ENCODE measurements at regions not wholly inside any gene's neighbourhood (a gene's known extent, or its start where the extent isn't known, plus 50 kb on each side); places are given as distances from the start of the nearest gene placed in this dataset.

DNA sequence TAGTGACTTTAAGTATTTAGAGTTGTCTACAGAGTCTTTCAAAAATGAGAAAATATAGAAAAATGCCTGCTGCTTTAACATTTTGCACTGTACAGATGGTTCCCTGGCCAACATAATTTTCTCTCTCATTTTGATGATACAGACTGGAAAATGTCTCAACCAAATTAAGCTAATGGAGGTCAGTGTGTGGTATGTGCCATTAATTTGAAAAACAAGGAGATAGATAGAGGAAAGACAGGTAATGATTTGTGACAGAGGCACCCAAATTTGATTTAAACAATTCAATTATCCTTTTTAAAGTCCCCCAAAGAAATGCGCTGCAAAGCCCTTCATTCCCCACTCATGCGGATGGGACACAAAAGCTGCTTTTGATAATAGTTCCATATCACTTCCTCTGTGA is 140.0 kb downstream of the ASCL1 start:
- DNase-seq (ENCODE audit: low read depth), result no peak
- TF ChIP-seq, protein P1, sequence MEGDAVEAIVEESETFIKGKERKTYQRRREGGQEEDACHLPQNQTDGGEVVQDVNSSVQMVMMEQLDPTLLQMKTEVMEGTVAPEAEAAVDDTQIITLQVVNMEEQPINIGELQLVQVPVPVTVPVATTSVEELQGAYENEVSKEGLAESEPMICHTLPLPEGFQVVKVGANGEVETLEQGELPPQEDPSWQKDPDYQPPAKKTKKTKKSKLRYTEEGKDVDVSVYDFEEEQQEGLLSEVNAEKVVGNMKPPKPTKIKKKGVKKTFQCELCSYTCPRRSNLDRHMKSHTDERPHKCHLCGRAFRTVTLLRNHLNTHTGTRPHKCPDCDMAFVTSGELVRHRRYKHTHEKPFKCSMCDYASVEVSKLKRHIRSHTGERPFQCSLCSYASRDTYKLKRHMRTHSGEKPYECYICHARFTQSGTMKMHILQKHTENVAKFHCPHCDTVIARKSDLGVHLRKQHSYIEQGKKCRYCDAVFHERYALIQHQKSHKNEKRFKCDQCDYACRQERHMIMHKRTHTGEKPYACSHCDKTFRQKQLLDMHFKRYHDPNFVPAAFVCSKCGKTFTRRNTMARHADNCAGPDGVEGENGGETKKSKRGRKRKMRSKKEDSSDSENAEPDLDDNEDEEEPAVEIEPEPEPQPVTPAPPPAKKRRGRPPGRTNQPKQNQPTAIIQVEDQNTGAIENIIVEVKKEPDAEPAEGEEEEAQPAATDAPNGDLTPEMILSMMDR (IDR thresholded peaks at IDR 0.05; ENCODE audit: insufficient read depth, low read depth, low read length), result no peak
- no peaks in the 10 kb centered on the region for H3K27me3 ChIP-seq (ENCODE audit: control insufficient read depth, insufficient read depth, low read length)
- no peak overlapping the region for H3K4me3 ChIP-seq (ENCODE audit: low read depth, low read length)
- no peaks in the 10 kb centered on the region for H3K36me3 ChIP-seq (ENCODE audit: control insufficient read depth, insufficient read depth, low read length)
- POLR2A ChIA-PET, result no interaction called here
- CTCF ChIA-PET, result no interaction called here

DNA sequence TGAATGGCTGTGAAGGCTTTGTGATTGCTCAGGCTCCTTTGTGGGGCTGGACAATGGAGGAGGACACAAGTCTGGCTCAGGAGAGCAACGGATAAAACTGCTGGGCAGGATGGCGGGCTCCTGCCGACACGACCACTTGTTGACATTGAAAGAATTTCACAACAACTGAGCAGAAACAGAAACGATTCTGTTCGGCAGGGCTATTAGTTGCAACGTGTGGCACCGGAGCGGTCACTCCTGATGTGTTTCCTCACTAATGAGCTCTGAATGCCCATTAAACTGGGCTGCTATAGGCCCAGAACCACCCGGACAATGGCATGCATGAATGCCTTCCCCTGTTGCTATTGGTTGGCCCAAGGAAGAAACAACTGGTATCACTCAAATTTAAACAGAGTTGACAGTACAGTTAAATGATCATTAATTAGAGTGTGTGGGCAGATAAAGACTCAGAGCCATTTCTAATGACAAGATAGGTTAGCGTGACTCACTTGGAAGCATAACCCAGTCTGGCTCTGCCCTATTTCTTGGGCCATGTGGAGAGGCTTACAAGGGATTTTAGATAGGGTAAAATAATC is 142.9 kb downstream of the ASCL1 start:
- no peaks in the 10 kb centered on the region for H3K27me3 ChIP-seq (ENCODE audit: control insufficient read depth, insufficient read depth, low read length)
- TF ChIP-seq, protein P1 (IDR thresholded peaks at IDR 0.05; ENCODE audit: insufficient read depth, low read depth, low read length), result no peak
- POLR2A ChIA-PET, result no interaction called here
- CTCF ChIA-PET, result no interaction called here
- H3K36me3 ChIP-seq (ENCODE audit: control insufficient read depth, insufficient read depth, low read length), result no peaks in the 10 kb centered on the region
- H3K4me3 ChIP-seq (ENCODE audit: low read depth, low read length), result no peak overlapping the region
- DNase-seq (ENCODE audit: low read depth), result no peak

DNA sequence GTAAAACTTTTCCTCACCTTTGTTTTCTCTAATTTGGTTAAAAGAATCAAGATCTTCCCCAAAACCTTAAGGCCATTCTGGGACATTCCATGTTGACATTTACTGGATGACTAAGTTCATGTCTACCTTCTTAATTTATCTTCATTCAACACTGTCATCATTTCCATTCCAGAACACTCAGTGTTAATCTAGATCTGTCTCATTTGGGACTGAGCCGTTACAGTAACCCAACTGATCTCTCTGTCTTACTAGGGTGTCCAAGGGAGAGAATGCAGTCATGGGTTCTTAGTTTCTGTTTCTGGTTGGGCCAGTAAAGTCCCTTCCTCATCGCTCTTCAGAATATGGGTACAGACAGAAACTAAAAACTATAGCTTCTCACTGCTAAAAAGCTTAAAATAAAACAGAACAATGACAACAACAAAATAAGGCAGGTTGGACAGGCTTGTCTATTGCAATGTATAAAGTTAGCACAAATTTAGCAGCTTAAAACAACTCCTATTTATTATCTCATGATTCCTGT is 144.8 kb downstream of the ASCL1 start:
- DNase-seq (ENCODE audit: low read depth), result no peak
- Histone ChIP-seq H3K4me3 (ENCODE audit: low read depth, low read length) (no peak overlapping the region), H3K36me3 (ENCODE audit: control insufficient read depth, insufficient read depth, low read length) (no peaks in the 10 kb centered on the region), H3K27me3 (ENCODE audit: control insufficient read depth, insufficient read depth, low read length) (no peaks in the 10 kb centered on the region)
- ChIA-PET CTCF (no interaction called here), POLR2A (no interaction called here)
- TF ChIP-seq, protein P1 (IDR thresholded peaks at IDR 0.05; ENCODE audit: insufficient read depth, low read depth, low read length), result no peak

DNA sequence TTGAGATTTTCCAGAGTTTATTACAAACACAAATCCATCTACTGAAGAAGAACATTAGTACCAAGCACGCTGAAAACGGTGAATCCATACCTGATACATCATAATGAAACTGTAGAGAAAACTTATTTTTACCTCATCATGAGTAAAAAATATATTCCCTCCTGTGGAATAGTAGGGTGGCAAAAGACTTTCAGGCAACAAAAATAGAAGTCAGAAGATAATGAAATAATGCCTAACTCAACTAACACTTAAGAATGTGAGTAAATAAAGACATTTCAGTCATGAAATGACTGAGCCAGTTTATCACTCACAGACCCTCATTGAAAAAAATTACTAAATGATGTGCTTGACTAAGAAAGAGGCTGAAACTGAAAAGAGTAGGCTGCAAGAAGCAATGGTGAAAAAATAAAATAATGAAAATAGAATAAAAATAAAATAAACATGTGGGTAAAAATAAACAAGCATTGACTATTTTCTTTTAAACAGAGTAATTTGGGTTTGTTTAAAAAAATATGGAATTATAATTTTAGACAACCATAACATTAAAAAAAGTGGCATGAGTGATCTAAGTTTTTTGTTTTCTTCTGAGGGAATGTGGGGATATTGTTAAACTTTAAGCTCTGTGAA is 148.6 kb downstream of the ASCL1 start:
- no peaks in the 10 kb centered on the region for H3K27me3 ChIP-seq (ENCODE audit: control insufficient read depth, insufficient read depth, low read length)
- no peak overlapping the region for H3K4me3 ChIP-seq (ENCODE audit: low read depth, low read length)
- ChIA-PET POLR2A (no interaction called here), CTCF (no interaction called here)
- H3K36me3 ChIP-seq (ENCODE audit: control insufficient read depth, insufficient read depth, low read length), result no peaks in the 10 kb centered on the region
- TF ChIP-seq, protein P1 (IDR thresholded peaks at IDR 0.05; ENCODE audit: insufficient read depth, low read depth, low read length), result no peak
- no peak for DNase-seq (ENCODE audit: low read depth)

DNA sequence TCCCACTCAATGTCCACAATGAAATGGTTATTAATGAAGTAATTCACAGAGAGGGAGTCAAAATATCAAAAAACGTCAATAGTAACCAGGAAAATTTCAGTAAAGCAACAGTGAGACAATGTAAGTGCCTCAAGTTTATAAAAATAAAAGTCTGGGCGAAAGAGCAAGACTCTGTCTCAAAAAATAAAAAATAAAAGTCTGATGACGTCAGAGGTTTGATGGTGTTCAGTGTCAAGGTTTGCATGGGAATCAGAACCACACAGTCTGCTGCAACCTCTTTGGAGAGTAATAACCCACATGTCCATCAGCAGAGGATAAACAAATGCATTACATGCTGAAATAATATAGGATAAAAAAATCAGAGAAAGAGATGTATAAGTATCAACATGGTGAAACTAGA is 152.4 kb downstream of the ASCL1 start:
- no peaks in the 10 kb centered on the region for H3K27me3 ChIP-seq (ENCODE audit: control insufficient read depth, insufficient read depth, low read length)
- no peak for DNase-seq (ENCODE audit: low read depth)
- ChIA-PET CTCF (no interaction called here), POLR2A (no interaction called here)
- no peaks in the 10 kb centered on the region for H3K36me3 ChIP-seq (ENCODE audit: control insufficient read depth, insufficient read depth, low read length)
- TF ChIP-seq, protein P1 (IDR thresholded peaks at IDR 0.05; ENCODE audit: insufficient read depth, low read depth, low read length), result no peak
- no peak overlapping the region for H3K4me3 ChIP-seq (ENCODE audit: low read depth, low read length)

Data from BJ (cell line).